ENCODE measurements at regions not wholly inside any gene's neighbourhood (a gene's known extent, or its start where the extent isn't known, plus 50 kb on each side); places are given as distances from the start of the nearest gene placed in this dataset.

GRCh38 chr1:229941831-229942230, 125.2 kb upstream of the GALNT2 start:
- TF ChIP-seq, protein P1, sequence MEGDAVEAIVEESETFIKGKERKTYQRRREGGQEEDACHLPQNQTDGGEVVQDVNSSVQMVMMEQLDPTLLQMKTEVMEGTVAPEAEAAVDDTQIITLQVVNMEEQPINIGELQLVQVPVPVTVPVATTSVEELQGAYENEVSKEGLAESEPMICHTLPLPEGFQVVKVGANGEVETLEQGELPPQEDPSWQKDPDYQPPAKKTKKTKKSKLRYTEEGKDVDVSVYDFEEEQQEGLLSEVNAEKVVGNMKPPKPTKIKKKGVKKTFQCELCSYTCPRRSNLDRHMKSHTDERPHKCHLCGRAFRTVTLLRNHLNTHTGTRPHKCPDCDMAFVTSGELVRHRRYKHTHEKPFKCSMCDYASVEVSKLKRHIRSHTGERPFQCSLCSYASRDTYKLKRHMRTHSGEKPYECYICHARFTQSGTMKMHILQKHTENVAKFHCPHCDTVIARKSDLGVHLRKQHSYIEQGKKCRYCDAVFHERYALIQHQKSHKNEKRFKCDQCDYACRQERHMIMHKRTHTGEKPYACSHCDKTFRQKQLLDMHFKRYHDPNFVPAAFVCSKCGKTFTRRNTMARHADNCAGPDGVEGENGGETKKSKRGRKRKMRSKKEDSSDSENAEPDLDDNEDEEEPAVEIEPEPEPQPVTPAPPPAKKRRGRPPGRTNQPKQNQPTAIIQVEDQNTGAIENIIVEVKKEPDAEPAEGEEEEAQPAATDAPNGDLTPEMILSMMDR (IDR thresholded peaks at IDR 0.05; ENCODE audit: unreplicated experiment in 3 of 3) = no peak
- Mint-ChIP-seq H3K36me3 (ENCODE audit: low read depth) (no peaks in the 10 kb centered on the region), H3K9me3 (no peaks in the 10 kb centered on the region), H3K4me3 (no peak overlapping the region), H3K27ac (no peak overlapping the region), H3K4me1 (peaks cover 36% of the 10 kb centered on the region), H3K27me3 (ENCODE audit: low read depth) (peaks cover 4% of the 10 kb centered on the region)

DNA sequence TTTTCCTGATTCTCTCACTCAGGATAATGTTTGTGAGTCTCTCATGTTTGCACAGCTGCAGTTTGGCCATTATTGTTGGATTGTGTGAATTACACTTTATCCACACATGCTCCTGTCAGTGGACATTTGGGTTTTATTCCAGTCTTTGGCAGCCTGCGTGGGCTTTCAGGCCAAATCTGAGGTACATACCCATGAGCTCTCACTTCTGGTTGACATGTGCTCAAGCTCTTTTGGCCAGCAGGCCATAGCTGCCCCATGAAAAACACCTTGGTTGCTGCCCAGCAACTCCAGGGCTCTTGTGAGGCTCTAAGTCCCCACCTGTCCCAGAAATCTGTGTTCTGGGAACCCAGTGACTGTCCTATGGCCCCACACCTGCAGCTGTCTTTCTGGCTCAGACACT, 124.5 kb upstream of the GALNT2 start:
- Mint-ChIP-seq H3K9me3 (no peaks in the 10 kb centered on the region), H3K36me3 (ENCODE audit: low read depth) (no peaks in the 10 kb centered on the region), H3K4me1 (peaks cover 36% of the 10 kb centered on the region), H3K4me3 (no peak overlapping the region), H3K27me3 (ENCODE audit: low read depth) (peaks cover 4% of the 10 kb centered on the region), H3K27ac (no peak overlapping the region)
- TF ChIP-seq, protein P1 (IDR thresholded peaks at IDR 0.05; ENCODE audit: unreplicated experiment in 3 of 3) = no peak

- TF ChIP-seq, protein P1 (IDR thresholded peaks at IDR 0.05; ENCODE audit: unreplicated experiment in 3 of 3) = no peak
- peaks cover 4% of the 10 kb centered on the region for H3K27me3 Mint-ChIP-seq (ENCODE audit: low read depth)
- no peaks in the 10 kb centered on the region for H3K9me3 Mint-ChIP-seq
- peak overlapping the region in 1 of 3 experiments; percentile 56 for H3K27ac Mint-ChIP-seq
- no peak overlapping the region for H3K4me3 Mint-ChIP-seq
- peaks cover 36% of the 10 kb centered on the region for H3K4me1 Mint-ChIP-seq
- H3K36me3 Mint-ChIP-seq (ENCODE audit: low read depth) = no peaks in the 10 kb centered on the region
Observed at GRCh38 chr1:229943148-229943714, 123.8 kb upstream of the GALNT2 start.

GRCh38 chr1:229943988-229944743, 122.9 kb upstream of the GALNT2 start:
- Mint-ChIP-seq H3K9me3 (no peaks in the 10 kb centered on the region), H3K27me3 (ENCODE audit: low read depth) (peaks cover 4% of the 10 kb centered on the region), H3K4me1 (peaks cover 36% of the 10 kb centered on the region), H3K4me3 (no peak overlapping the region), H3K27ac (no peak overlapping the region), H3K36me3 (ENCODE audit: low read depth) (no peaks in the 10 kb centered on the region)
- TF ChIP-seq, protein P1 (IDR thresholded peaks at IDR 0.05; ENCODE audit: unreplicated experiment in 3 of 3) = no peak

GRCh38 chr1:229945795-229946194, 121.2 kb upstream of the GALNT2 start:
- H3K4me3 Mint-ChIP-seq = no peak overlapping the region
- TF ChIP-seq, protein P1 (IDR thresholded peaks at IDR 0.05; ENCODE audit: unreplicated experiment in 3 of 3) = no peak
- H3K27me3 Mint-ChIP-seq (ENCODE audit: low read depth) = peaks cover 4% of the 10 kb centered on the region
- no peak overlapping the region for H3K27ac Mint-ChIP-seq
- no peaks in the 10 kb centered on the region for H3K9me3 Mint-ChIP-seq
- H3K4me1 Mint-ChIP-seq = peaks cover 24% of the 10 kb centered on the region
- H3K36me3 Mint-ChIP-seq (ENCODE audit: low read depth) = no peaks in the 10 kb centered on the region

- Mint-ChIP-seq H3K9me3 (no peaks in the 10 kb centered on the region), H3K27me3 (ENCODE audit: low read depth) (no peaks in the 10 kb centered on the region), H3K27ac (no peak overlapping the region), H3K4me1 (peaks cover 5% of the 10 kb centered on the region), H3K4me3 (no peak overlapping the region), H3K36me3 (ENCODE audit: low read depth) (no peaks in the 10 kb centered on the region)
- TF ChIP-seq, protein P1 (IDR thresholded peaks at IDR 0.05; ENCODE audit: unreplicated experiment in 3 of 3) = no peak
Observed at GRCh38 chr1:229947968-229948367, 119.1 kb upstream of the GALNT2 start.

Data from nephron (organoid).